Colon (tissue), 2 donors: ENCODE measurements at regions not wholly inside any gene's neighbourhood (a gene's known extent, or its start where the extent isn't known, plus 50 kb on each side); places are given as distances from the start of the nearest gene placed in this dataset.

Experiments
- FAIRE-seq: peaks from 2 replicates; lab custom pipeline; 2012; peaks lifted over from hg19 to GRCh38; lab: Jason Lieb, UNC
- donor health status: control.
- donor health status: control.

DNA sequence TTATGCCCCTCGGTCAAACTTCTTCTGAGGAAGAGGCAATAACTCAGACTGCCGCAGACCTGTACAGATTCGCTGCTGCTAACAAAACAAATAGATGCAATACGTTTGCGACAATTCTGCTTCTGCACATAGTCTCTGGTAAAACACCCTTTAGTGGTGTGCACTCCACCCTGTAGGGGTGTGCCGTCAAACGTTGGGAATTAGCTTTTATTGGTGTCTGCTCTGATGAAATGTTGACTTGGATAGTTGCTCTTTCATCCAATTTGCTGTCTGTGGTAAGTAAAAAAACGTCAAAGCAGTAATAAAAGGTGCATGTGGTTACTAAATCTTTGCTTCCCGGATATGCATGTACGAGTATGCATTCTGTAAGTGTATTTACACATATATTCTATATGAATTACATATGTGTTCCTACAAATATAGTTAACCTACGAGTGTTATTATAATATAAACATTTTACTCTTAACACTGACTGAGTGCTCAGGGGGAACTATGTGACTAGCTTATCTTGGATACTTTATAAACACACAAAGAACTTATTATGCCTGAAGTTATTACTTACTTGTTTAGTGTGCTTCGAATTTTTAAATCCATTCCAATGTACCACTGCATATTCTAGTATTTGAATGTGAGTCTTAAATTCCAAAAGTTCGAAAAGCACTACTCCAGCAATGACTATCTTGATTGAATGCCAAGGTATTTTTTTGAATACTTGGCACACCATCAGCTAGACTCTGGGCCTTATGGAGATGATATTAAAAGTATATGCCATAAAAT, 610.2 kb downstream of the ZEB2 start:
- FAIRE-seq = no peak

GRCh38 chr2:143908843-143909242, 611.1 kb downstream of the ZEB2 start:
- FAIRE-seq = no peak

- FAIRE-seq = no peak
These were observed 612.1 kb downstream of the ZEB2 start for GRCh38 chr2:143907801-143908200.

- no peak for FAIRE-seq
These were observed 613.1 kb downstream of the ZEB2 start for GRCh38 chr2:143906850-143907249.

DNA sequence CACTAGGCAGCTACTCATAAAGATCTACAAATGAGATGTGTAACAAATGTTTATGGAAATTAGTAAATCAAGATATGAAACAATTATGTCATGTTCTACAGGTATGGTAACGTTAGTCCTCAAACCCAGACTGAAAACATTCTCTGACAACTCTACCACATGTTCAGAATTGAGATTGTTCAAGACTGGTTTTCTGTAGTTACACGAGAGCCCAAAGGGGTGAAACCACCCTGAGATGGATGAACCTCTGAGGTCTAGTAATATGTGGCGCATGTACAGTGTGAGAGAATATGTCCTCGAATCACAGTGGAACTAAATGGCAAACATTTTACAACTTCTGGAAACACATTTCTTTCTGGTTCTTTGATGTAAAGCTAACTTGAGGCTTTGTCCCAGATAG, 614.3 kb downstream of the ZEB2 start:
- FAIRE-seq = no peak

- FAIRE-seq = no peak
These were observed 616.6 kb downstream of the ZEB2 start for GRCh38 chr2:143903172-143903856.

DNA sequence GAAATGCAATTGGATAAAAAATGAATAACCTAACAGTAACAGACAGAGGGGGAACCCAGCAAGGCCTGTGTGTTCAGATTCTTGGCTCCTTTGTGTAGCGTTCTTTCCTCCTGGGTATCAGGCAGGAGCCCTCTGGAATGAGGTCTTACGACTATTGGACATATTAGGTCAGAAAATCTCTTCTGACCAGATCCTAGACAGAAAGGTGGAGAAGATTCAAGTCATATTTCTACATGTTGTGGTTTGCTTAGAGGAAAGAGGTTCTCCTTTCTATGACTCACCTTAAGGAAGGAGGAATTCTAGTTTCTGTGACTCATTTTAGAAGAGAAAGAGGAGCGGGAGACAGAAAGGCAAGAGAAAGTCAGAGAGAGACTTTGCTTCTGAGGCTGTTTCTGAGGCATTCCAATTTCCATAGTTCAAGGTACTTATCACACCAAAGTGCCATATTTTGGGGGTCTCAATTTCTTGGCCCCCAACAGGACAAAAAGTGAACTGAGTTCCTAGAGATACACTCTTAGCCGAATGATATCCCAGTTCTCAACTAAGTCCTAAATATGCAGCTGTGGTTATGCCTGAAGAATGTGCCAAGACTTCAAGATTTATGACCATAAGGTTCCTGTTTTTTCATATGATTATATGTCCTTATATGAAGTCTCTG, 618.6 kb downstream of the ZEB2 start:
- FAIRE-seq = no peak

GRCh38 chr2:143899987-143900386, 619.9 kb downstream of the ZEB2 start:
- FAIRE-seq = no peak

GRCh38 chr2:143893371-143893770, 626.5 kb downstream of the ZEB2 start:
- FAIRE-seq = no peak

- FAIRE-seq = no peak
These were observed 628.0 kb downstream of the ZEB2 start for GRCh38 chr2:143891879-143892308.

GRCh38 chr2:143890798-143891197, 629.1 kb downstream of the ZEB2 start:
- no peak for FAIRE-seq

DNA sequence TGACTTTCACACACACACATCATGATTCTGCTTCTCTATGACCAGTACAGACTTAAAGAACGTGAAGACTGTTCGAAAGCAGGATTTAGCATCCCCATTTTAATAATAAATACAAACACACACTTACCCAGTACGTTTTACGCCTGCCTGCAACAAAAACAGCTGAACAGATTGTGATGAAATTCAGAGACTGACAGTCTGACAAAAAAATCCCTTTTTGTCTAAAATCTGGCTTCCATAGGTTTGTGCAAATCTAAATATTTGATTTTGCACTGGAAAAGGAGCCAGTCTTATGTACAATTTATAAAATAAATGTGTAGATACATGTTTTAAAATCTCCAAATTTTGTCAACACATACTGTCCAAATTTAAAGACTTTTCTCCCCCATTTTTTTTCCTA, 630.7 kb downstream of the ZEB2 start:
- no peak for FAIRE-seq

GRCh38 chr2:143885461-143885860, 634.5 kb downstream of the ZEB2 start:
- no peak for FAIRE-seq

- FAIRE-seq = no peak
These were observed 638.7 kb downstream of the ZEB2 start for GRCh38 chr2:143881246-143881645.

GRCh38 chr2:143877876-143878530, 641.9 kb downstream of the ZEB2 start:
- no peak for FAIRE-seq

DNA sequence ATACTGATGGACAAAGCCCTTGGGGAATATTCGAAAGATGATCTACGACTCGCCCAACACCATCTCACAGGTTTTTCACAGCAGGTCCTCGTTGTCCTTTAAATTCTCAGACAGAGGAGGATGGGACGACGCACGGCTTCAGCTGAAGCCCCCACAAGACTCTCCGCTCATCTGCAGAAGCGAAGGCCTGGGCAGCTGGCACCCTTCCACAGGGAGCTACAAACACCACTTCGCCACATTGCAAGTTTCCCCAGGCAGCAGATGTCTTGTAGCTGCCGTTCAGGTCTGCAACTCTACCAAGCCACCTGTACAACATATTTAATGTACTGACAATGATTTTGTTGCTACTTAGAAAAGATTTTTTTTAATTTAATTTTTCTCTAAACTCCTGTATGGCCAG, 642.9 kb downstream of the ZEB2 start:
- no peak for FAIRE-seq

DNA sequence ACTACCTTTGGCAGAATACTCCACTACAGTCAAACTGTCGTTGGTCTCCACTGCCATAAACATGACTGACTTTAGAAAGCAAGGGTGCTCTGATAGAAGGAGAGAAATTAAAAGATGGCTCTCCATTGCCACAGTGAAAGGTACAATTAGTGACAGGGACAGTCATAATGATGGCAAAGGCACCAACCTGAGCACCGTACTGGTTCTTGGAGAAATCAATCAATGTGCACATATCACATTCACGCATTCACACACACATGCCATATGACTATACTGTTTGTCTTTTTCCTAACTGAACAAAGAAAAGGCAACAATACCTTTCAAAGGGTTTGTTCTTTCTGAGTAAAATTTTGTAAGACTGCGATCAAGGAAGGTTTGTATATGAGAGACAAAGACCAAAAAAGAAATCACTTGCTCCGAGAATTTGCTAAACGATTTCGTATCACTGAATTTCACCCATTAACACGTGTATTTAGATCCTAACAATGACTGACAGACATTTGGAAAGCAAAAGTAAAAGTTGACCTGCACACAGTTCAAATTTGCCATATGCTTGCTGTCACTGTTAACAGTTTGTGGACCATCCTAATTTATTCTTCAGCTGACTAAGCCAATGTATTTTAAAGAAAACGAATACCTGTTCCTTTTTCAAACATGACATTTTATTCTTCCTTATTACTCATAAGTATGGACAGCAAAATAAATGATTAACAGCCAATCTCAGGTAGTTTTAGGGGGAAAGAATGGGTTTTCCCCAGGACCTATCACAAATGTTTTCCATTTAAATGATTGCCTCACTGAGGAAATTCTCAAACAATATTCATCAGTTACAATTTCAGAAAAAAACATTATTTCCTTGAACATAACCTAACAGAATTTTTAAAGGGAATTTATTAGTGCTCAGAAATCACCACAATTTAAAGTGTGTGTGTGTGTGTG, 644.4 kb downstream of the ZEB2 start:
- FAIRE-seq = no peak

DNA sequence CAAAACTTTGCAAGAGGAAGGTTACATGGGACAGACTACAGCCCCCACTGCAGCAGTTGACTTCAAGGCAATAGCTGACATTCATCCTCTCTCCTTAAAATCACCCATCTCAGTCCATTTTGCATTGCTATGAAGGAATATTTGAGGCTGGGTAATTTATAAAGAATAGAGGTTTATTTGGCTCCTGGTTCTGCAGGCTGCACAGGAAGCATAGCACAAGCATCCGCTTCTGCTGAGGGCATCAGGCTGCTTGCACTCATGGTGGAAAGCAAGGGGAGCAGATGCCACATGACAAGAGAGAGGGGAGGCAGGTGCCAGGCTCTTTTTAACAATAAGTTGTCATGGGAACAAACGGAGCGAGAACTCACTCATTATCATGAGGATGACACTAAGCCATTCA, 646.0 kb downstream of the ZEB2 start:
- no peak for FAIRE-seq

DNA sequence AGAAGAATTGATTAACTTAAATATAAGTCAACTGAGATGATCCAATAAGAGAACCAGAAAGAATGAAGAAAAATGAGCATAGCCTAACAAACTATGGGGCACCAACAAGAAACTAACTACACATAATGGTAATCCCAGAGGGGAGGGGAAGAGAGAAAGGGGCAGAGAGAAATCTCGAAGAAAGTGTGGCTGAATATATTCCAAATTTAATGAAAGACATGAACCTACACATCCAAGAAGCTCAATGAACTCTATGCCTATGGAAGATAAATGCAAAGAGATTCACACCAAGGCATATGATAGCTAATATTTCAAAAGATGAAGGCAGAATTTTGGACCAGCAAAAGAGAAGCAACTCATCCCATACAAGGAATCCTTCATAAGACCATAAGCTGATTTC, 649.2 kb downstream of the ZEB2 start:
- FAIRE-seq = no peak

DNA sequence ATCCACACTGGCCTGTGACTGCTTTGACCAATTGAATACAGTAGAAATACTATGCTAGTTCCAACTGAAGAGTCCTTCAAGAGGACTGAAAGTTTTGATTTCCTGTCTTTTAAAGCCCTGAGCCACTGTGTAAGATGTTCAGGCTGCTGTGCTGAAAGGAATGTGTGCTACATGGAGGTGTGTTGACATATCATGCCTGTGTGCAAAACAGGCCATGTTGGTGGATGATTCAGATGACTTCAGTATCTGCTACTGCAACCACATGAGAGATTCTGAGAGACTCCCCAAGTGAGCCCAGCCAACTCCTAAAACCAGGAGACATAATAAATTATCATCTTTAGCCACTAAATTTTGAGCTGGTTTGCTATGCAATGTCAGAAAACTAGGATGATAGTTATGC, 662.9 kb downstream of the ZEB2 start:
- FAIRE-seq = no peak

DNA sequence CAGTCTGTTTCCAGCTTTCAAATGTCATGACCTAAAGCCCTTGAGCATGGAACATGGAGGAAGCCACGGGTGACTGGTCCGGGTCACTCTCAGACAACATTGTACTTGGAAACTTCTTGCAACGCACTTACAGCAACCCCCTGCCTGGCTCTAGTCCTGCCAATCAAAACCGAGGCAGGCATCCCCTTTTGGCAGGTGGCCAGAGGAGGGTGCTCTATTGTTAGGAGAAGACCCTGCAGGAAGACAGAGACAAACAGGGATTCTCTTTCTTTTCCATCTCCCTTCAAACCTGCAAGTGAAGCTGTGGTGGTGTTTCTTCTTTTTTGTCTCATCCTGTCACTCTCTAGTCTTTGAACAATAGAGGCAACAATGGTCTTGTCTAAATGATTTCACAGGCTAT, 667.2 kb downstream of the ZEB2 start:
- no peak for FAIRE-seq

DNA sequence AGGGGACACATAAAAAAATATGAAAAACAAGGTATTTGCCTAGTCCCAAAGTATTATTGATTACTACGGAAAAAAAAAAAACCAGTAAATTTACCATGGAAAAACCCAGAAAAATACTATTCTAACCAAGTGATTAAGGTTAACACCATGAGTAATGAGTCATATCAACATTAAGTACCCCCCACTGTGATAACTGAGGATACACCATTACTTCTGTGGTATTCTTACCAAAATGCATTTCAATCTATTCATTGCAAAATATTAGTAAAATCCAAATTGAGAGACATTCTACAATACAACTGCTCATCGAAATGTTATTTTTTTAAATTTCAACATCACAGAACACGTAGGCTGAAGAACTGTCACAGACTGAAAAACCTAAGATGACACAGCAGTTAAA, 669.8 kb downstream of the ZEB2 start:
- FAIRE-seq = no peak
